NCI-H460 (cell line): ENCODE measurements at regions not wholly inside any gene's neighbourhood (a gene's known extent, or its start where the extent isn't known, plus 50 kb on each side); places are given as distances from the start of the nearest gene placed in this dataset.
"Not testable (repeated sequence)": the region's sequence is repeated elsewhere in the genome, so short reads cannot be mapped to it uniquely, and the experiment has no call there.

Experiments used
- DNase-seq: peaks from one replicate; pipeline ENCODE4 v3.0.0-alpha.2; 2016; ENCODE audit warnings: low read depth; ENCODE audit errors: extremely low read depth

DNA sequence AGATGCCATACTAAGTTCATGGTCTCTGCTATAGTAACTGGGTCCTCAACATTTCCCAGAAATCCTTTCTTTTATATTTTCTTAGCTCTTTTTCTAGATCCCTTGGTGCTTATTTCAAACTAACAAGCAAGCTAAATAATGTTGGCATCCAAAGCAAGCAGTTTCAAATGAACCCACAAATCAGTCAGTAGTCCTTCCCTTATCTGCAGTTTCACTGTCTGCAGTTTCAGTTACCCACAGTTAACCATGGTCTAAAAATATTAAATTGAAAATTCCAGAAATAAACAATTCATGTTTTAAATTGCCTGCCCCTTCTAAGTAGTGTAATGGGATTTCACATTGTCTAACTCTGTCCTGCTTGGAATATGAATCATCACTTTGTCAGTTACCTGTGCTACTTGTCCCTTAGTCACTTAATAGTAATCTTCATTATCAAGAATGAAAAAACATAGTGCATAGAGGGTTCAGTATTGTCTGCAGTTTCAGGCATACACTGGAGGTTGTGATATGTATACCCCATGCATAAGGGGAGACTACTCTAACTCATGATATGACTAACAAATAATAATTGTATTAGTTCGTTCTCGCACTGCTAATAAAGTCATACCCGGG is 633.7 kb downstream of the MECOM start:
- no peak for DNase-seq

GRCh38 chr3:169028716-169029115 is 634.8 kb downstream of the MECOM start:
- no peak for DNase-seq

DNA sequence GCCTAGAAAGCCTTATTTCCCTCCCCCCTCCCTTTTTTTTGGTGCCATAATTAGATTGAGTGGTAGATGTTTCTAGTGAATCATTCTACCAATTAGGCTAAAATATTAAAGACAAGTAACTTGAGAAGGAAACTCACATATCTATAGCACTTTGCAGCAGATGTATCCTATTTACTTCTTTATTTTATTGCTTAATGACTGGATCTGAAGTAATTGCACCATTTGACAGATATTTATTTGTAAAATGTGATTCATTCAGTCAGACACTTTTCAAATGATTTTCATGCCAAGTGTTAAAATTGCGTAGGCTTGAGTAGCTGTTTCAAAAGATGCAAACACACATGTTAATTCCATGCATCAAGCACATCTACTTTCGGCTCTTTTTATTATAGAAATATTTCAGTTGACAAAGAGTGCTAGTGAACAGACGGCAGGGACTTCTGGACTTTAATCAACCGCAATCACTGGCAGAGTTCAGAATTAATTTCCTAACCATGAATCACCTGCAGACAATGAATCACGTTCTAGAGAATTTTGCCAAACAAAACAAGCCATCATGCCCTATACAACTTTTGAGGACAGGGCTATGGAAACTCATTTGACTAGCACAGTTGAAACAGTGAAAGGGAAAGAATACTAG is 636.8 kb downstream of the MECOM start:
- DNase-seq = no peak

- DNase-seq = no peak
These were observed 641.1 kb downstream of the MECOM start for GRCh38 chr3:169022457-169022856.

GRCh38 chr3:169020371-169020770 is 643.1 kb downstream of the MECOM start:
- DNase-seq = no peak

- DNase-seq = no peak
These were observed 654.1 kb downstream of the MECOM start for GRCh38 chr3:169009453-169009852.

- no peak for DNase-seq
These were observed 654.6 kb downstream of the MECOM start for GRCh38 chr3:169008776-169009358.

DNA sequence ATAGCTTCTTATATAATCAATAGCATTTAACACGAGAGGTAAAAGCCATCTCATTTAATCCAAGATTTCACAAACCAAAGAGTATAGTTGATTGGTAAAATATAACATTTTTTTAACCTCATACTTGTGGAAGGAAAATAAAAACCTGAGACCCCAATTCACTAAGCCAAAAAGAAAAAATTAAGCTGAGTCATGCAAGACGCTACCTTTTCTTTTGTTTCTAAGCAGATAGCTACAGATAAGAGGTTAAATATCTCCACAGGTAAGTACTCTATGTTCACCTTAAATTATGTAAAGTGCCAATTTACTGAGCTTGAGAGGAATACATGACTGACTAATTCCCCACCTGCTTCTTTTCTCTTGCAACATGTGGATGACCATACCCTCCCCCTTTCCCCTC is 656.4 kb downstream of the MECOM start:
- DNase-seq = no peak

GRCh38 chr3:169006398-169006797 is 657.1 kb downstream of the MECOM start:
- not testable (repeated sequence) for DNase-seq

GRCh38 chr3:169002689-169003088 is 660.8 kb downstream of the MECOM start:
- no peak for DNase-seq

DNA sequence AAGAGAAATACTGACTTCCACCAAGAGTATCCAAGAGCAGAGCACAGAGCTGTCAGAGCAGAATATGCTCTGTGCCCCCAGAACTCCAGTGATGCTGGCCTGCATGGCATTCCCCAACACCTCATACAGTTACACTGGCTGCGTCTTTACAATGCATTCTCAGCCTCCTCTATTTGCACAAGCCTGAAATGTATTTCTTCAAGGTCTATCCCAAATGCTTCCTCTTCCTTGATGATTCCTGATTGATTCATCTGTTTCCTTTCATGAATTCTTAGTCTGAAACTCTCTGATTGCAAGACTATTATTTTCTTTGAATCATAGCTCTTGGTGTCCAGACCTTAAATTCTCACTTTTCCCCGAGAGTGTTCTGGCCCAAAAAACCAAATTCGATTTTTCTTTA is 664.7 kb downstream of the MECOM start:
- DNase-seq = no peak

GRCh38 chr3:168997488-168997887 is 666.0 kb downstream of the MECOM start:
- no peak for DNase-seq

- no peak for DNase-seq
These were observed 666.9 kb downstream of the MECOM start for GRCh38 chr3:168996622-168997021.

DNA sequence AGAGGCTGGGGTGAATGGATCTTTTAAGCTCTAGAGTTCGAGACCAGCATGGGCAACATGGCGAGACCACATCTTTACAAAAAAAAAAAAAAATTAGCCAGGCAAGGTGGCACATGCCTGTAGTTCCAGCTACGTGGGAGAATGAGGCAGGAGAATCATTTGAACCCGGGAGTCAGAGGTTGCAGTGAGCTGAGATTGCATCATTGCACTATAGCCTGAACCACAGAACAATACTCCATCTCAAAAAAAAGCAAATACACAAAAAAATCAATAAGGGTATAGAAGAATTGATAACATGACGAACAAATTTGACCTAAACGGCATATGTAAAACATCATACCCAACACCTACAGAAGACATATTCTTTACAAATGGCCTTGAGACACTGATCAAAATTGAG is 668.4 kb downstream of the MECOM start:
- DNase-seq = no peak

GRCh38 chr3:168991803-168992202 is 671.7 kb downstream of the MECOM start:
- DNase-seq = no peak

- no peak for DNase-seq
These were observed 672.9 kb downstream of the MECOM start for GRCh38 chr3:168990621-168991020.

DNA sequence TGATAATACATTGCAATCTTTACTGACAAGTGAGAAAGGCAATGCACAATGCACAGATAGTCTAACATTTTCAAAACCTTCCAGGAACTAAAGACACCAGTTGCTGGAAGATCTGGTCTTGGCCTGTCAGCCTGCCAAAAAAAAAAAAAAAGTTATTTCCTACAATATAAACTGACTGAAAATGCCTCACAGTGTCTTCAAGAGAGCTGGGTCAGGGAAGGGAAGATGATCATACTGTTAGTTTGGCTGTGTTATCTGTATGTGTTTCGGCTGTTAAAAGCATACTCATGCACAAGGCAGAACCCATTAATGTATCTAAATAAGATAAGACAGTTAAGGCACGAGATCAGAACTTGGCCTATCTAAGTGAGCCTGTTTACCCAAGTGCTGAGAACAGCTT is 673.4 kb downstream of the MECOM start:
- DNase-seq = no peak

- no peak for DNase-seq
These were observed 674.1 kb downstream of the MECOM start for GRCh38 chr3:168989396-168989795.

DNA sequence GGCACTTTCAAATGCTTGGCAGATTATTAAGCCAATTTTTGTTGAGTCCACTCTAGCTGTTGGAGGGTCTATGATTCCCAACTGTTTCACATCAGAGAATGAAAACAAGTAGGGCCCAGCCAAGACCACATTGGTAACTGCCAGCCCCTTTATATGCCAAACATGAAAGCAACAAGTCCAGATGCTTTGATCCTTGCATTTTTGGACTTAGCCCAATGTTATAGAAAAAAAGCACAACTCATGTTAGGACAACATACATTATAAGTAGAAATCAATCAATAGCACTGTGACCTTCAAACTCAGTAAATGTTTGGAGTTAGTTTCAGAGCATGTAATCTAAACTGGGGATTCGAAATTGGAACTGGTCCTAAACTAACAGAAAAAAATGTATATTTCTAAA is 674.7 kb downstream of the MECOM start:
- no peak for DNase-seq

GRCh38 chr3:168984872-168985271 is 678.6 kb downstream of the MECOM start:
- no peak for DNase-seq

DNA sequence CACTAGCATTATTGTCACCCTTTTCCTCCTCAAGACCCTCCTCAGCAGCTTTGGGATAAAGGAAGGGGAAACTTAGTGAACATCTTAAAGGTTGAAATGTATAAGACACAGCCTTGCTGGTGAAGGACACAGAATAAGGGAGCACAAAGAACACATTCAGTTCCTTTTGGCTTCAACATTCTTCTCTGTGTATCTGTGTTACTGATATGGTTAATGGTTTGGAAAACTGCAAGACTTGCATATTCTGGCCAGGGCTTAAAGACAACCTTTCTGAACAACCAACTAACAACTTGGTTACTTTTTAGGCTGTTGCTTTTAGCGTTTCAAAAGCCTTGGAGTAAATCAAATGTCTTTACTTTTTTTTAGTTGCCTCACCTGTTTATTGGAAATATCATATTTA is 680.5 kb downstream of the MECOM start:
- DNase-seq = no peak

- no peak for DNase-seq
These were observed 682.1 kb downstream of the MECOM start for GRCh38 chr3:168981396-168981795.
